ENCODE measurements at regions not wholly inside any gene's neighbourhood (a gene's known extent, or its start where the extent isn't known, plus 50 kb on each side); places are given as distances from the start of the nearest gene placed in this dataset.

GRCh38 chr21:25501996-25502665, 105.2 kb downstream of the MRPL39 start:
- TF ChIP-seq CTCF (IDR thresholded peaks at IDR 0.05) (no peak), EP300 (IDR thresholded peaks at IDR 0.05; ENCODE audit: low read depth) (no peak), POLR2AphosphoS5 (IDR thresholded peaks at IDR 0.05) (no peak)

All from transverse colon (tissue), 4 donors.